H9 (cell line): ENCODE measurements at regions not wholly inside any gene's neighbourhood (a gene's known extent, or its start where the extent isn't known, plus 50 kb on each side); places are given as distances from the start of the nearest gene placed in this dataset.

Source experiments
- DNase-seq: peaks from one replicate; pipeline ENCODE4 v3.0.0-alpha.2; 2017
- H2AFZ ChIP-seq: one replicate; pipeline ENCODE4 v1.6.1; 2013; ENCODE audit warnings: mild to moderate bottlenecking, low read length, control low read depth, moderate library complexity
- H2AK5ac ChIP-seq: 2 replicates; pipeline ENCODE4 v1.6.1; 2013; ENCODE audit warnings: low read length, control low read depth, mixed read lengths; ENCODE audit not compliant: insufficient read length
- H2BK120ac ChIP-seq: one replicate; pipeline ENCODE4 v1.6.1; 2013; ENCODE audit warnings: low read depth, mild to moderate bottlenecking, low read length, control low read depth, inconsistent platforms; ENCODE audit not compliant: poor library complexity, severe bottlenecking
- H2BK12ac ChIP-seq: 2 replicates; pipeline ENCODE4 v1.6.1; 2013; ENCODE audit warnings: low read length, control low read depth, mixed read lengths, low read depth; ENCODE audit not compliant: insufficient read length
- H2BK15ac ChIP-seq: 2 replicates; pipeline ENCODE4 v1.6.1; 2013; ENCODE audit warnings: low read depth, low read length, control low read depth
- H2BK20ac ChIP-seq: one replicate; pipeline ENCODE4 v1.6.1; 2013; ENCODE audit warnings: low read depth, mild to moderate bottlenecking, low read length, control low read depth, inconsistent platforms; ENCODE audit not compliant: poor library complexity, severe bottlenecking
- H2BK5ac ChIP-seq: 2 replicates; pipeline ENCODE4 v1.6.1; 2013; ENCODE audit warnings: low read length, control low read depth, mixed read lengths; ENCODE audit not compliant: insufficient read length
- H3K14ac ChIP-seq: 2 replicates; pipeline ENCODE4 v1.6.1; 2013; ENCODE audit warnings: low read length, control low read depth; ENCODE audit not compliant: insufficient read depth
- H3K18ac ChIP-seq: 2 replicates; pipeline ENCODE4 v1.6.1; 2013; ENCODE audit warnings: low read depth, mild to moderate bottlenecking, mixed read lengths, low read length, control low read depth; ENCODE audit not compliant: insufficient read length
- H3K23ac ChIP-seq: 2 replicates; pipeline ENCODE4 v1.6.1; 2013; ENCODE audit warnings: low read length, control low read depth, mixed read lengths, low read depth; ENCODE audit not compliant: insufficient read length
- H3K23me2 ChIP-seq: 2 replicates; pipeline ENCODE4 v1.6.1; 2013; ENCODE audit warnings: low read depth, mild to moderate bottlenecking, mixed read lengths, low read length, control low read depth; ENCODE audit not compliant: insufficient read length, poor library complexity, severe bottlenecking
- H3K27ac ChIP-seq: 2 replicates; pipeline ENCODE4 v1.5.1; 2013; ENCODE audit warnings: low read length, control low read depth, mixed read lengths, low read depth; ENCODE audit not compliant: insufficient read length
- H3K27me3 ChIP-seq: 2 replicates; pipeline ENCODE4 v1.6.1; 2013; ENCODE audit warnings: low read length, control low read depth, inconsistent platforms; ENCODE audit not compliant: insufficient read depth
- H3K4ac ChIP-seq: 2 replicates; pipeline ENCODE4 v1.6.1; 2013; ENCODE audit warnings: low read depth, mild to moderate bottlenecking, control low read depth, inconsistent platforms, low read length, moderate library complexity
- H3K4me1 ChIP-seq: 2 replicates; pipeline ENCODE4 v1.6.1; 2013; ENCODE audit warnings: low read length, control low read depth, inconsistent platforms; ENCODE audit not compliant: insufficient read depth
- H3K4me2 ChIP-seq: 2 replicates; pipeline ENCODE4 v1.6.1; 2013; ENCODE audit warnings: low read length, control low read depth, mixed read lengths; ENCODE audit not compliant: insufficient read length, insufficient read depth
- H3K56ac ChIP-seq: 2 replicates; pipeline ENCODE4 v1.6.1; 2013; ENCODE audit warnings: low read depth, mild to moderate bottlenecking, mixed read lengths, low read length, control low read depth; ENCODE audit not compliant: insufficient read length
- H3K79me1 ChIP-seq: 2 replicates; pipeline ENCODE4 v1.6.1; 2013; ENCODE audit warnings: low read depth, mild to moderate bottlenecking, moderate library complexity, low read length, control low read depth, inconsistent platforms; ENCODE audit not compliant: insufficient read depth, poor library complexity, severe bottlenecking
- H3K79me2 ChIP-seq: 2 replicates; pipeline ENCODE4 v1.6.1; 2013; ENCODE audit warnings: low read length, control low read depth, inconsistent platforms; ENCODE audit not compliant: insufficient read depth
- H3K9ac ChIP-seq: 2 replicates; pipeline ENCODE4 v1.6.1; 2013; ENCODE audit warnings: low read length, control low read depth, mixed read lengths; ENCODE audit not compliant: insufficient read length; ENCODE audit errors: extremely low read depth
- H3K9me3 ChIP-seq: one replicate; pipeline ENCODE4 v1.6.1; 2013; ENCODE audit warnings: low read depth, low read length, inconsistent platforms; ENCODE audit not compliant: control insufficient read depth
- H3T11ph ChIP-seq: one replicate; pipeline ENCODE4 v1.6.1; 2013; ENCODE audit warnings: mild to moderate bottlenecking, low read length, control low read depth, inconsistent platforms
- H4K20me1 ChIP-seq: one replicate; pipeline ENCODE4 v1.6.1; 2013; ENCODE audit not compliant: control insufficient read depth, insufficient read length, insufficient read depth
- H4K5ac ChIP-seq: 2 replicates; pipeline ENCODE4 v1.6.1; 2013; ENCODE audit warnings: low read depth, mild to moderate bottlenecking, mixed read lengths, low read length, control low read depth; ENCODE audit not compliant: insufficient read length
- H4K8ac ChIP-seq: replicated peaks from 2 replicates; pipeline ENCODE4 v1.6.1; 2013; ENCODE audit warnings: low read length, control low read depth, mixed read lengths, low read depth; ENCODE audit not compliant: insufficient read length
- H4K91ac ChIP-seq: 2 replicates; pipeline ENCODE4 v1.6.1; 2013; ENCODE audit warnings: low read depth, mild to moderate bottlenecking, moderate library complexity, mixed read lengths, low read length, control low read depth; ENCODE audit not compliant: insufficient read length
- H3K27ac Mint-ChIP-seq, 3 experiments: 2 replicates in 2 of 3; 3 replicates in 1 of 3; pipeline ENCODE4 v1.8.0; 2020 to 2021; ENCODE audit warnings: mixed read lengths in 3 of 3, mild to moderate bottlenecking in 1 of 3, moderate library complexity in 1 of 3
- H3K27me3 Mint-ChIP-seq: 2 replicates; pipeline ENCODE4 v1.8.0; 2021; ENCODE audit warnings: low read depth, mild to moderate bottlenecking, moderate library complexity, mixed read lengths
- H3K36me3 Mint-ChIP-seq, 3 experiments: 2 replicates in 2 of 3; 3 replicates in 1 of 3; pipeline ENCODE4 v1.8.0; 2020 to 2021; ENCODE audit warnings: low read depth in 3 of 3, mixed read lengths in 3 of 3; ENCODE audit not compliant: insufficient read depth in 1 of 3
- H3K4me1 Mint-ChIP-seq, 2 experiments: 2 replicates each; pipeline ENCODE4 v1.8.0; 2020; ENCODE audit warnings: mixed read lengths in 2 of 2
- H3K4me3 Mint-ChIP-seq, 2 experiments: 2 replicates in 1 of 2; 3 replicates in 1 of 2; pipeline ENCODE4 v1.8.0; 2020 to 2021; ENCODE audit warnings: mild to moderate bottlenecking in 2 of 2, mixed read lengths in 2 of 2, moderate library complexity in 1 of 2
- H3K9me3 Mint-ChIP-seq, 2 experiments: 2 replicates in 1 of 2; 3 replicates in 1 of 2; pipeline ENCODE4 v1.8.0; 2020; ENCODE audit warnings: mild to moderate bottlenecking in 2 of 2, mixed read lengths in 2 of 2, moderate library complexity in 1 of 2
- WGBS: extraction: QIAGEN DNeasy Blood & Tissue Kit; methylation state at CpG from one replicate; pipeline ENCODE4 v1.1.7; 2013; ENCODE audit warnings: missing lambda C conversion rate, low lambda C conversion rate, mixed read lengths; ENCODE audit not compliant: insufficient read length; ENCODE audit errors: extremely low coverage; 5-methylcytosine and 5-hydroxymethylcytosine counted together
- TF ChIP-seq, protein P1 (sequence below): fragments of 200-600 bp; sonication (generic); conservative IDR thresholded peaks from 3 replicates; pipeline ENCODE4 v1.8.0; 2021; ENCODE audit warnings: antibody characterized with exemption, mild to moderate bottlenecking

DNA sequence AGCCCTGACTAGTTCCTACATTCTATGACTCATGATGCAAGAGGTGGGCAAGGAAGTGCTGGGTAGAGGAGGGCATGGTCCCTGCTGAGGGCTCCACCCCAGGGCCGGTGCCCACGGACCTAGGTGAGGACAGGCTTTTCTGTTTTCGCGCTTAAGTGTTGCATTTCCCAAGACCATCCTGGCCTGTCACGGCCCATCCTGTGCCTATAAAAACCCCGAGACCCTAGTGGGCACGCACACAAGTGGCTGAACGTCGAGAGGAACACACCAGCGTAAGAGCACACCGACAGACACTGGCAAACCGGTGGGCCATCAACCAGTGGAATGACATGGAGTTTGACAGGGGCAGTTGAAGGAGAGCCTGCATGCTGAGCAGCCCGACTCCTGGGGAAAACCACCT is 680.7 kb upstream of the GHITM start:
- no peaks in the 10 kb centered on the region for H3K23me2 ChIP-seq
- H3K14ac ChIP-seq = no peak overlapping the region; the same call in 1 of the 2 replicates
- no peak overlapping the region for H3T11ph ChIP-seq
- no peaks in the 10 kb centered on the region for H3K9me3 ChIP-seq
- no peaks in the 10 kb centered on the region for H3K79me1 ChIP-seq
- no peak for DNase-seq
- H3K27me3 ChIP-seq = no peaks in the 10 kb centered on the region
- no peak overlapping the region for H3K4ac ChIP-seq
- peaks cover 3% of the 10 kb centered on the region for H3K27me3 Mint-ChIP-seq
- H3K18ac ChIP-seq = no peak overlapping the region
- H3K4me3 Mint-ChIP-seq = no peak overlapping the region
- no peak overlapping the region for H2AK5ac ChIP-seq
- no peaks in the 10 kb centered on the region; a peak in 1 of 7 replicates for H3K36me3 Mint-ChIP-seq
- H3K9me3 Mint-ChIP-seq = no peaks in the 10 kb centered on the region; a peak in 1 of 5 replicates
- no peak overlapping the region for H2AFZ ChIP-seq
- no peaks in the 10 kb centered on the region for H4K20me1 ChIP-seq
- no peak overlapping the region for H3K56ac ChIP-seq
- H4K5ac ChIP-seq = no peak overlapping the region
- no peak overlapping the region for H3K9ac ChIP-seq
- no peak overlapping the region for H2BK20ac ChIP-seq
- no CpG with 5 or more reads among the region's 13 CpGs for WGBS
- H3K27ac ChIP-seq = no peak overlapping the region
- TF ChIP-seq, protein P1, sequence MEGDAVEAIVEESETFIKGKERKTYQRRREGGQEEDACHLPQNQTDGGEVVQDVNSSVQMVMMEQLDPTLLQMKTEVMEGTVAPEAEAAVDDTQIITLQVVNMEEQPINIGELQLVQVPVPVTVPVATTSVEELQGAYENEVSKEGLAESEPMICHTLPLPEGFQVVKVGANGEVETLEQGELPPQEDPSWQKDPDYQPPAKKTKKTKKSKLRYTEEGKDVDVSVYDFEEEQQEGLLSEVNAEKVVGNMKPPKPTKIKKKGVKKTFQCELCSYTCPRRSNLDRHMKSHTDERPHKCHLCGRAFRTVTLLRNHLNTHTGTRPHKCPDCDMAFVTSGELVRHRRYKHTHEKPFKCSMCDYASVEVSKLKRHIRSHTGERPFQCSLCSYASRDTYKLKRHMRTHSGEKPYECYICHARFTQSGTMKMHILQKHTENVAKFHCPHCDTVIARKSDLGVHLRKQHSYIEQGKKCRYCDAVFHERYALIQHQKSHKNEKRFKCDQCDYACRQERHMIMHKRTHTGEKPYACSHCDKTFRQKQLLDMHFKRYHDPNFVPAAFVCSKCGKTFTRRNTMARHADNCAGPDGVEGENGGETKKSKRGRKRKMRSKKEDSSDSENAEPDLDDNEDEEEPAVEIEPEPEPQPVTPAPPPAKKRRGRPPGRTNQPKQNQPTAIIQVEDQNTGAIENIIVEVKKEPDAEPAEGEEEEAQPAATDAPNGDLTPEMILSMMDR = no peak
- no peak overlapping the region for H4K8ac ChIP-seq
- no peak overlapping the region for H3K4me2 ChIP-seq
- H3K4me1 ChIP-seq = no peaks in the 10 kb centered on the region
- no peak overlapping the region for H2BK12ac ChIP-seq
- no peak overlapping the region for H2BK15ac ChIP-seq
- 0 out of 4 replicates have a peak, but pooled peaks cover 0 to under 1% of the 10 kb centered on the region in 2 experiments for H3K4me1 Mint-ChIP-seq
- no peak overlapping the region for H3K27ac Mint-ChIP-seq
- H2BK120ac ChIP-seq = no peak overlapping the region
- H4K91ac ChIP-seq = no peak overlapping the region
- H3K79me2 ChIP-seq = no peaks in the 10 kb centered on the region
- no peak overlapping the region for H3K23ac ChIP-seq
- H2BK5ac ChIP-seq = no peak overlapping the region
